ENCODE measurements at regions not wholly inside any gene's neighbourhood (a gene's known extent, or its start where the extent isn't known, plus 50 kb on each side); places are given as distances from the start of the nearest gene placed in this dataset.

- Histone ChIP-seq H3K4me3 (ENCODE audit: insufficient read depth, low read depth, low read length) (no peak overlapping the region), H3K27me3 (ENCODE audit: control insufficient read depth, insufficient read depth, low read length) (no peaks in the 10 kb centered on the region), H3K36me3 (replicated peaks; ENCODE audit: control insufficient read depth, insufficient read depth, low read length) (no peaks in the 10 kb centered on the region)
- no peak for DNase-seq
These were observed 150.0 kb upstream of the CST7 start for GRCh38 chr20:24798930-24799705.

DNA sequence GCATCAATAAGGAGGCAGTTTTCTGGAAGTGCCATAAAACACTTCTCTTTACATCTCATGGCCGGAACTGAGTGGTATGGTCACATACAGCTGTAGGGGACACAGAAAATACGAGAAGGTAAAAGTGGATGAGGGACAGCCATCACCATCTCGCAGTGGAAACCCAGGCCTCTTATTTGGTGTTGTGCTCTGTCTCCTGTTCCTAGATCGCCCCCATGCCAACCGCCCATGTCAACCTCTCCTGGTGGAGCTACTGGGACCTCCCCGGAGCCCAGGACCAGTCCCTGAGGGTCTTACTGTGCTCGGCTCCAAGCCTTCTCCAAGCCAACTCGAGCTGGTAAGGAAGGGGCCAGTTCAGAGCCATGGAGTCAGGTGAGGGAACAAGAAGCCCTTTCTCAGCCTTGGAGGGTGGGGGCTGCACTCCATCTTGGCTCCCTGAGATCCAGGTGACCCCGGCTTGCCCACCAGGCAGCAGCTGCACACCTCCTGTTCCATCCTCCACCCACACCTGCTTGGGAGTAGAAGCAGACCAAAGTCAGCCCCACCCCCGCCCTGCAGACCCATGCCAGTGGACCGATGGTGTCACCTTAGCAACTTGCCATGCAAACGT lies 149.0 kb upstream of the CST7 start:
- H3K27me3 ChIP-seq (ENCODE audit: control insufficient read depth, insufficient read depth, low read length): no peaks in the 10 kb centered on the region
- H3K36me3 ChIP-seq (replicated peaks; ENCODE audit: control insufficient read depth, insufficient read depth, low read length): no peaks in the 10 kb centered on the region
- DNase-seq: no peak
- no peak overlapping the region for H3K4me3 ChIP-seq (ENCODE audit: insufficient read depth, low read depth, low read length)

DNA sequence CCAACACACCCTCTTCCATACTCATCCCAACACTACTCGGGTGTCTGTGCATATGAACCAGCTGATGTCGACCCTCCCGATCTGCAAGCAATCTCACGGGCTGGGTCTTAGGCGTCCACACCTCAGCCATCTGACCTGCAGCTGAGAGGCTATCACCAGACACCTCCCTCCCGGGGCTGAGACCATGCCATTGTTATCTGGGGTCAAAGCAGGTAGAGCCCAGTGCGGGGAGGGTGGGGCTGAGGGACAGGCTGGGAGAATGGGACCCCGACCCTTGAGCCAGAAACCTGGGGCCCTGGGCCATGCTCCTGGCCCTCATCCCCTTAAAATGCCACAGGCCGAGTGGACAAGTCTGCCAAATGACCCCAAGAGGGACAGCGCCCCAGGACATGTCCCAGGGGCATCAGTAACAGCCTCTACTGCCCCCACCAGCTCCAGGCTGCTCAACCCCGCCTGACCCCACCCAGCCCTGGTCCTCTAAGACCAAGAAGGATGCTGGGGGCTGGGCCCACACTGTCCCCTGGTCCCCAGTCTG lies 146.7 kb upstream of the CST7 start:
- H3K27me3 ChIP-seq (ENCODE audit: control insufficient read depth, insufficient read depth, low read length): no peaks in the 10 kb centered on the region
- no peak overlapping the region for H3K4me3 ChIP-seq (ENCODE audit: insufficient read depth, low read depth, low read length)
- DNase-seq: no peak
- no peaks in the 10 kb centered on the region for H3K36me3 ChIP-seq (replicated peaks; ENCODE audit: control insufficient read depth, insufficient read depth, low read length)

GRCh38 chr20:24804481-24805206 lies 144.4 kb upstream of the CST7 start:
- Histone ChIP-seq H3K36me3 (replicated peaks; ENCODE audit: control insufficient read depth, insufficient read depth, low read length) (no peaks in the 10 kb centered on the region), H3K4me3 (ENCODE audit: insufficient read depth, low read depth, low read length) (no peak overlapping the region), H3K27me3 (ENCODE audit: control insufficient read depth, insufficient read depth, low read length) (no peaks in the 10 kb centered on the region)
- no peak for DNase-seq

- Histone ChIP-seq H3K4me3 (ENCODE audit: insufficient read depth, low read depth, low read length) (no peak overlapping the region), H3K36me3 (replicated peaks; ENCODE audit: control insufficient read depth, insufficient read depth, low read length) (no peaks in the 10 kb centered on the region), H3K27me3 (ENCODE audit: control insufficient read depth, insufficient read depth, low read length) (no peaks in the 10 kb centered on the region)
- DNase-seq: peak; percentile 36
These were observed 143.4 kb upstream of the CST7 start for GRCh38 chr20:24805456-24806238.

DNA sequence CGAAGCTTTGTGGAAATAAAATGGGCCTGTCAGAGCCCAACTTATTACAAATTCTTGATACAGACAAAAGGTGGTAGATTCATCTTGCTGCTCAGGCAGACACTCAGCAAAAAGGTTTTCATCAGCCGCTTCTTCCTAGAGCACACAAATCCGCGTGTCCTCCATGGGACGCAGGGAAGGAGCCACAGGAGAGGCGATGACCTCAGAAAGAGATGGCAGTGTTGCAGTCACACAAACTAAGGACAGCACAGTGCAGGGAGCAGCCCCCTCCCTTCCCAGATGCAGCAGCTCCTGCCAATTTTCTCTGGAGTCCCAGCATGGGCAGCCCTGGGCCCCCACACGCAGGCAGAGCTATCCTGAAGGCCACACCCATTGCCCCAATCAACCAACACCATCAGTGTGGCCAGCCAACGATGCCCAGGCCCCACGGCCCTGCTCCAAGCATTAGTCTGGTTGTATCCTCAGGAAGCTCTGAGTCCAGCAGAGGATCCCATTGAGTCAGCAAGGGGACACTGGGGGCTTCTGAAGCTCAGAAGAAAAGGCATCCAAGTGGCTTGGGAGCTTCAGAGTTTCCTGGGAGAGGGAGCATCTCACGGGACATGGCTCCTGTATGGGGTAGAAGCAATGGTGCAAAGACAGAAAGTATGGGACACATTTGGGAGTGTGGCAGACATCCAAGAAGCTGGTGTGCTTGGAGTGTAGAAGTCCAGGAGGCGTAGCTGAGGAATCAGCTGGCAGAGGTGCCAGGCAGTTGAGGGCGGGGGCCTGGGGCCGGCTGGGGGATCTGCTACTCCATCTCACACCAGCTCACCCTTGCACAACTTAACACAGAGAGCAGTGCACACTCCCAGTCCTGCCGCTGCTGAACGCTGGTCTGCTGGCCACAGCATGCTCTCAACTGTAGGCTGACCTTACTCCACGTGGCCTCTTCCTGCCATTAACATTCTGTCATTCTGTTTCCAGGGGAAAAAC lies 142.1 kb upstream of the CST7 start:
- Histone ChIP-seq H3K27me3 (ENCODE audit: control insufficient read depth, insufficient read depth, low read length) (no peaks in the 10 kb centered on the region), H3K36me3 (replicated peaks; ENCODE audit: control insufficient read depth, insufficient read depth, low read length) (no peaks in the 10 kb centered on the region), H3K4me3 (ENCODE audit: insufficient read depth, low read depth, low read length) (no peak overlapping the region)
- no peak for DNase-seq

DNA sequence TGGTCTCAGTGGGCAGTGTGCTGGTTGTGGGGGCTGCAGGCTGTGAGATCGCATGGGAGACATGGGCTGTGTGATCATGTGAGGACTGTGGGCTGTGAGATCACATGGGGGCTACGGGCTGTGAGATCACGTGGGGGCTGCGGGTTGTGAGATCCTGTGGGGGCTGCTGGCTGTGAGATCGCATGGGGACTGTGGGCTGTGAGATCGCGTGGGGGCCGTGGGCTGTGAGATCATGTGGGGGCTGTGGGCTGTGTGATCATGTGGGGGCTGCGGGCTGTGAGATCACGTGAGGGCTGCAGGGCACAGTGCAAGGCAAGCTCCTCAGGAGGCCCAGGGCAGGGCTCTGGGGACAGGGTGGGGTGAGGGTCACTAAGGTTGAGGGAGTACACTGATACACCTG lies 140.5 kb upstream of the CST7 start:
- no peak overlapping the region for H3K4me3 ChIP-seq (ENCODE audit: insufficient read depth, low read depth, low read length)
- H3K27me3 ChIP-seq (ENCODE audit: control insufficient read depth, insufficient read depth, low read length): no peaks in the 10 kb centered on the region
- H3K36me3 ChIP-seq (replicated peaks; ENCODE audit: control insufficient read depth, insufficient read depth, low read length): no peaks in the 10 kb centered on the region
- no peak for DNase-seq

DNA sequence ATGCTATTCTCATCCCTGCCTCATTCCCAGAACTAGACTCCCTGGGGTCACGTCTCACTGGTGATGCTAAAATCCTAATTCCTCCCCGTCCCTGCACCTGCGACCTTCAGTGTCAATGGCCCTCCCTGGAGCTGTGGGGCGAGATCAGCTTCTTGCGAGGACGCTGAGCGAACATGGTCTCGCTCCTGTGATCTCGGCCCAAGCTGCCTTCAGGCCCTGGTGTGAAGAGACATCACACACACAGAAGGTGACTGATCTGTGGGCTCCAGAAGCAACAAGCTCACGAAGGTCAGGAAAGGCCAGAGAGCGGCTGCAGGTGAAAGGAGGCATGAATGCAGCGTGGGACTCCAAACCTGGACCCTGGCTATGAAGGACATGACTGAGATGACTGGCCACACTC lies 139.5 kb upstream of the CST7 start:
- Histone ChIP-seq H3K4me3 (ENCODE audit: insufficient read depth, low read depth, low read length) (no peak overlapping the region), H3K36me3 (replicated peaks; ENCODE audit: control insufficient read depth, insufficient read depth, low read length) (no peaks in the 10 kb centered on the region), H3K27me3 (ENCODE audit: control insufficient read depth, insufficient read depth, low read length) (no peaks in the 10 kb centered on the region)
- DNase-seq: no peak

- Histone ChIP-seq H3K27me3 (ENCODE audit: control insufficient read depth, insufficient read depth, low read length) (no peaks in the 10 kb centered on the region), H3K36me3 (replicated peaks; ENCODE audit: control insufficient read depth, insufficient read depth, low read length) (no peaks in the 10 kb centered on the region), H3K4me3 (ENCODE audit: insufficient read depth, low read depth, low read length) (no peak overlapping the region)
- DNase-seq: no peak
These were observed 138.2 kb upstream of the CST7 start for GRCh38 chr20:24810676-24811407.

DNA sequence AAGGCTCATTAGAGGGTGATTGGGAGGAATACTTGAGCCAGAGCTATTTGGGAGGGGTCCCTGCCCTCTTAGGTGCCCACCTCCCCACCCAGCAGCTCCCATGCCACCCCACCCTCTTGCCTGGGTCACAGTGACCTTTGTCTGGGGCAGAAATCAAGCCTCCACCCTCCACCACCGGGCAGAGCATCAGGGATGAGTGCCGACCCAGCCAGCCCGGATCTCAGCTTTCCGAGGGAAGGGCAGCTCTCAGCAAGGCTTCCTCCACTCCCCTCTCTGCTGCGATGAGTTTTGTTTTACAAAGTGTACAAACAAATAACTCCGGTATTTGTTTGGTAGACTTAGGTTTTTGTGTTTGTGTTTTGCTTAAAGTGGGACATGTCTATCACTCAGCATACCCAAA lies 136.7 kb upstream of the CST7 start:
- Histone ChIP-seq H3K4me3 (ENCODE audit: insufficient read depth, low read depth, low read length) (no peak overlapping the region), H3K36me3 (replicated peaks; ENCODE audit: control insufficient read depth, insufficient read depth, low read length) (no peaks in the 10 kb centered on the region), H3K27me3 (ENCODE audit: control insufficient read depth, insufficient read depth, low read length) (no peaks in the 10 kb centered on the region)
- DNase-seq: no peak

DNA sequence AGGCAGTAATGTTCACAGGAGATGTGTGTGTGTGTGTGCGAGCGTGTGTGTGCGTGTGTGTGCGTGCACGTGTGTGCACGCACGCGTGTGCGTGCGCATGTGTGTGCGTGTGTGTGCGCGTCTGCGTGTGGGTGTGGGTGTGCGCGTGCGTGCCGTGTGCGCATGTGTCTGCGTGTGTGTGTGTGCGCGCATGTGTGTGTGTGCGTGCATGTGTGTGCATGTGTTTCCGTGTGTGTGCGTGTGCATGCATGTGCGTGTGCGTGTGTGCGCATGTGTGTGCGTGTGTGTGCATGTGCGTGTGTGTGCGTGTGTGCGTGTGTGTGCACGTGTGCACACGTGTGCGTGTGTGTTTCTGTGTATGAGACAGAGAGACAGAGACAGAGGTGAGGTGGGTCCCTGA lies 136.0 kb upstream of the CST7 start:
- no peaks in the 10 kb centered on the region for H3K36me3 ChIP-seq (replicated peaks; ENCODE audit: control insufficient read depth, insufficient read depth, low read length)
- DNase-seq: no peak

GRCh38 chr20:24813496-24813895 lies 135.6 kb upstream of the CST7 start:
- Histone ChIP-seq H3K4me3 (ENCODE audit: insufficient read depth, low read depth, low read length) (no peak overlapping the region), H3K36me3 (replicated peaks; ENCODE audit: control insufficient read depth, insufficient read depth, low read length) (no peaks in the 10 kb centered on the region), H3K27me3 (ENCODE audit: control insufficient read depth, insufficient read depth, low read length) (no peaks in the 10 kb centered on the region)
- DNase-seq: no peak

More for the DNA sequence above, 136.0 kb upstream of the CST7 start:
- Histone ChIP-seq H3K27me3 (ENCODE audit: control insufficient read depth, insufficient read depth, low read length) (no peaks in the 10 kb centered on the region), H3K4me3 (ENCODE audit: insufficient read depth, low read depth, low read length) (no peak overlapping the region)

DNA sequence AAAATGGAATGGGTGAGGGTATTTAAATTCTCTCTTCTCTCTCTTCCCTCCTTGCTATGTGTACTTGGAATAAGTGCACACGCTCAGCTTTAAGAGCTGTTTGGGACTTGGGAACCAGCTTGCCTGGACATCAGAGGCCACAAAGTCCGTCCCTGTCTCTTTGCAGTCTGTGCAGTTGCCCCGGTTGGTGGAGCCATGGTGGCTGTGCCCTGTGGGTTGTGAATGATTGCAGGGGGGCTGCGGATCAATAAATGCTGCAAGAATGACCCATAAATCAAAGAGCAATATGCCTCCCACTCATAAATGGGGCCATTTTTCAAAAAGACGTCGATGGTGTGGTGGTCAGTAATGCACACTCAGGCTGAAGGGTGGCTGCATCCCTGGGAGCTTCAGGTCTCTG lies 135.1 kb upstream of the CST7 start:
- H3K36me3 ChIP-seq (replicated peaks; ENCODE audit: control insufficient read depth, insufficient read depth, low read length): no peaks in the 10 kb centered on the region
- no peaks in the 10 kb centered on the region for H3K27me3 ChIP-seq (ENCODE audit: control insufficient read depth, insufficient read depth, low read length)
- H3K4me3 ChIP-seq (ENCODE audit: insufficient read depth, low read depth, low read length): no peak overlapping the region
- no peak for DNase-seq
